Stimulated activated naive CD4-positive, alpha-beta T cell (primary cell): ENCODE measurements at regions not wholly inside any gene's neighbourhood (a gene's known extent, or its start where the extent isn't known, plus 50 kb on each side); places are given as distances from the start of the nearest gene placed in this dataset.

Source experiments
- DNase-seq, 6 experiments: peaks; one replicate each; lab custom pipeline; 2025; lab: John Stamatoyannopoulos, UW

DNA sequence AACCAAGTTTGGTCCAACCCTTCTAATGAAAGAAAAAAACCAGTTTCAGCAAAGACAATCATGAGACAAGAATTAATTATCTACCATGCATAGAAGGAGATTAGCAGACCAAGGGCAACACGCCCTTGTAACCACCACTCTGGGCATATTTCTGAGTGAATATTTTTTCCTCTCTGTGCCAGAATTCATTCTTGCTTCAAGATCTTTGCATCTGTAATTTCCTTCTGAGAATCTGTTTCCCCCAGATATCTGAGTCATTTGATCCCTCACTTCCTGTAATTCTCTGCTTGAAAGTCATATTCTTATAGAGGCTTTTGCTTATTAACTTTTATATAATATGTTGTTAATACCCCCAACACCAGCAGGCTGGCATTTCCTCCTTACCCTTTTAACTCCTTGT is 243.7 kb downstream of the SLC16A7 start:
- DNase-seq = no peak

GRCh38 chr12:59843260-59843843 is 247.5 kb downstream of the SLC16A7 start:
- no peak for DNase-seq

DNA sequence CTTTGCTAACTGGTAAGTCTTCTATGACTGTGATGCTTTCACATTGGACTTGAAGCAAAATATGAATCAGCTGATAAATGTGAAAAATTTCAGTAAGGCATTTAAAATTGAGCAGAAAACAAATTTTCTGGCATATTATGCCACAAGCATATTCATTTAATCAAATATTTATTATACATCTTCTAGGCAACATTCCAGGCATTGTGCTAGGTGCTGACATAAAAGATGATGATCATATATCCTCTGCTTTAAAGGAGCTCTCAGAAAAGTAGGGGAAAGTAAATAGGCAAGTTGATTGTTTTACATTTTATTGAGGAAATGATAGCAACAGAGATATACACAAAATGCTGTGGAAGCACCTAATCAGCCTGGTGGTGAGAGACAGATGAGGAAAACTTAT is 248.9 kb downstream of the SLC16A7 start:
- no peak for DNase-seq

- DNase-seq = no peak
These were observed 249.5 kb downstream of the SLC16A7 start for GRCh38 chr12:59845293-59845692.

- no peak for DNase-seq
These were observed 251.3 kb downstream of the SLC16A7 start for GRCh38 chr12:59847127-59847526.

DNA sequence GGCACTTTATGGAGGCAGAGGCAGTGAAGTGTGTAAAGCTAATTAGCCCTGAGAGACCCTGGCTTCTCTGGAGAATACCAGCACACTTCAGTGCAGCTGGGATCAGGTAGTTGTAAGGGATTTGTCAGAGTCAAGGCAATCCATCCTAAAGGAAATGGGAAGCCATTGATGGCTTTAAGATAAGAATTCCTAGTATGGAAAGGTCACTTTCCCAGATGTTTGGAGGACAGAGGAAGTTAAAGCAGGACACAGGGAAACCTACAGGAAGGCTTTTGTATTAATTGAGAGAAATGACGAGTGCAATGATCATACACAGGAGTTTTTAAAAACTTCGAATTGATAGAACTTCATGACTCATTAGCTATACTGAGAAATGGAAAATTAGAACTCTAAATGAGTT is 254.4 kb downstream of the SLC16A7 start:
- DNase-seq = no peak

DNA sequence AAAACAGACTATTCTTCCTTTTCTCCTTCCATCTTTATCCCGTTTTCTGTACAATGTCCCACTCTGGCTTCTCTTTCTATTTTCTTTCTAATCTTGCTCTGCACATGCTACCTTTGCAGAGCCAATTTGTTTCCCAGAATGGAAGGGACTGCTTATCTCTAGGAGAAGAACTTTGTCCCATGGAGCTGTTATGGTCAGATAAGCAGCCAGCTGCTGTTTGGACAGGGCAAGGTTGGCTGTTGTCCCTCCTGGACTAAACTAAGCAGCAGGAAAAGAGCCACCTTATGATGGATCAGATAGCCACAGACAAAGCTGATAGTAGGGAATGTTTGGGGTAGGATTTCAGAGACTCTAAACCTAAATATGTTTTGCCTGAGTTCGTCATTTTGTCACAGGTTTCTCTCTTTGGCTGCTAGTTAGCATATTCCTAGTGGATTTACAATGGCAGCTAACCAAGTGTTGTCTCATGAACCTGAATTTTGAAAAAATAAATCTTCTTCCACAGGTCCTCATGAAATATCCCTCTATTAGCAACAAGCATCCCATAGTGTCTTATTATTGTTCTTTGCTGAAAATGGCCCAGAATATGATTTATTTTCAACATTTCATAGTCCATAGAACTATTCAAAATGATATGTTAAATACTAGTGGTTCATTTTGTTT is 262.8 kb downstream of the SLC16A7 start:
- no peak for DNase-seq

- no peak for DNase-seq
These were observed 263.3 kb downstream of the SLC16A7 start for GRCh38 chr12:59859171-59859510.

DNA sequence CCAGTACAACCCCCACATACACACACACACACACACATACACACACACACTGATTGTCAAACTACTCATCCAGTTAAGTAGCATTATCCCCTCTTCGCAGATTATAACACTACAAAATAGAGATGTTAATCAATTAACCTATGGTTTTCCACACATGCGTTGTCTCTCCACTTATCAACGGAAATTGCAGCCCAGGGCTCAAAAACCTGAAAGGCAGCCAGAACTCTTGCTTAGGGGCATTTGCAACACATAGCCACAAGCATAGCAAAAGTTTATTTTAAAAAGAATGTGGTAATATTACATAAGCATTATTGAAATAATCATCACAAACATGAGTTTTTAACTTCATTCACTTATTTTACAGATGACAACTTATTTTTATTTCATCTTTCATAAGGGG is 265.8 kb downstream of the SLC16A7 start:
- no peak for DNase-seq

DNA sequence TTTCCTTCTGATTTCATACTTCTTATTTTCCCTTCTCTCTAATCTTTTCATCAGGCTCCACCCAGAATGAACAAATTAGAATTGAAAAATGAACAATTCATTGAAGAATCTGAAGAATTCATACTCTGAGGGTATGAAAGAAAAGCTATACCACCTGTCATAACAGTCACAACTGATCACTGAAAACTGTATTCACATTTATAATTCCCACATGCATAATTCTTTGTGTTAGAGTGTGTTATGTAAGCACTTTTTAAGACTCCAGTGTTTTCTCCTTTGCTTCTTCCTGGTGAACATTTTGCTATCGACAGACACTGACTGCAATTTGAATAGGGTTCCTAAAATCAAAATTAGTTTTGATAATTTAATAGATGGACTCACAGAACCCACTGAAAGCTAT is 271.2 kb downstream of the SLC16A7 start:
- DNase-seq = no peak

DNA sequence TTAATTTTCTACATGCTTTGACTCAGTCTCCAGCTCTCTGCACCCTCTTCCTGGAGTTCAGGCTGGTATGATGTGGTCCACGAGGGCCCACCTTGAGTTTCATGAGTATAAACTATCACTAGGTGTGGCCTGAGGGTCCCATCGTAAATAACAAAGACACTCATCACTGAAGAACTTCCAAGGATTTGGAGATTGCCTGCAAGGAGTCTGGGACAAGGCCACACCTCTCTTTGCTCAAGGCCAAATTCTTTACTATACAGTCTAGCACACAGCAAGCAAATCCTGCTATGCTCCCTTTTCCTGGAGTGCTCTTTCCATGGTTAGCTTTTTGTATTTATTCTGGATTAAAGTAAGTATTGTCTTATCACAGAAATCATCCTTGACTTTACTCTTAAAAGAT is 271.9 kb downstream of the SLC16A7 start:
- DNase-seq = no peak

DNA sequence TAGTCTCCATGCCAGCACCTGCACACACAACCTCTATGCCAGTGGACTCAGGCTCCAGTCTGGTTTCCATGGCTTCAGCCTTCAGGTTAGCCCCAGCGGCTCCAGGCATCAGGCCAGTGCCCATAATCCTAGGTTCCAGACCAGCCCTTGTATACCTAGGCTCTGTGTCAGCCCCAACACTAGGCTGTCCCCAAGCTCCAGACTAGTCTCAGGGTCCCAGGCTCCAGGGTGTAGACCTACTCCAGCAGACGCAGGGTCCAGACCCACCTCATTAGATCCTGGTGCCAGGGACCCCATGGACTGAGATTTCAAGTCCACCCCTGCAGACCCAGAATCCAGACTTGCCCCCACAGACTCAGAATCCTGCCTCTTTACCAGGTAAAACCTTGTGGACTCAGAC is 275.9 kb downstream of the SLC16A7 start:
- no peak for DNase-seq

DNA sequence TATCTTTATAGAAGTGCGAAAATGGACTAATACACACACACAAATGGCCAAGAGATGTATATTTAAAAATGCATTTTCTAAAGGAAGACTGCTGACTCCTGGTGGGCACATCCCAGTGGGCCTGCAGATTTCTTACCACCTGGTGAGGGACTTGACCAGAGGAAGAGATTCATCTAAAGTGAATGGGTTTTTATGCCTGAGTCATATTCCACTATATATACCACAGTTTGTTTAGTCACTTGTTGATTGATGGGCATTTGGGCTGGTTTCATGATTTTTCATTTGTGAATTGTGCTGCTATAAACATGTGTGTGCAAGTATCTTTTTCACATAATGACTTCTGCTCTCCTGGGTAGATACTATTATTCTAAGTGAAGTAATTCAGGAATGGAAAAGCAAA is 277.3 kb downstream of the SLC16A7 start:
- no peak for DNase-seq

GRCh38 chr12:59874781-59875180 is 279.0 kb downstream of the SLC16A7 start:
- DNase-seq = no peak

DNA sequence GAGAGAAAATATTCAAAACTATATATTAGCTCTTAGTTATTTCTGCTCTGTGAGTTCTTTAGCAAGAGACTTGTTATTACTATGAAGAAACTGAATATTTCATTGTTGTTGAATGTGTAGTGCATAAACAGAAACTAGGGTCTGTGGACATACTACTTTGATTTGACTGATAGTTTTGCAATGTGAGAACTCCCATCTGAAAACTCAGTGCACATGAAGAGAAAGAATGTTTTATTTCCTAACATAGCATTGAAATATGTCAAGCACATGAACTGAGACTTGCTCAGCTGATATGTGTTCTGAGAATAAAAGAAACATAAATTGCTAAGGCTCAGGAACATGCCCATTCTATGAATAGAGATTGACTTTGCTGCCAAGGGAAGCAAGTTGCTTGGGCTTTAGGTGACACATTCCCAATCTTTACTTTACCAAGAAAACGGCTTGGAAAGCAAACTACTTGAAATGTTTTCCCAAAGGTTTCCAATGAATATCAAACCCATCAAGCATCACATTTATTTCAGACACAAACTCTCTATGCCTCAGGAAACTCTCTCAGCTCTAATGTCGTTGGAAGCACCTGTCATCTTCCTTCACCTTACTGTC is 290.4 kb downstream of the SLC16A7 start:
- DNase-seq = no peak

DNA sequence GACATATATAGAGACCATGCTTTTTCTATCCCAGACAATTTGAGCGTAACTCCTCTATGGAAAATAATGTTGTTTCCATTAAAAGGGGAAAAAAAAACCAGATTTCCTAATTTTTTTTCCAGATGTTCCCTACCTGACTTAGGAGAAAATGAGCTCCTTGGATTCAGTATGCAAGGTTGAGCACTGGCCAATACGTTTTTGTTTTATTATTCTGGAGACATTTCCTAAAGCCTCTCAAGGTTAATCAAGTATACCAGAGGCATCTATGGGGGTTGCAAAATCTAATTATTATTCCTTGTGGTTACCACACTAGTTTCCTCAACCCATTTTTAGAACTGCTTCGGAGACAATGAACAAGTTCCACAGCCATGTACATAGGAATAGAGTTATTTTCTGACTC is 291.3 kb downstream of the SLC16A7 start:
- DNase-seq = no peak

DNA sequence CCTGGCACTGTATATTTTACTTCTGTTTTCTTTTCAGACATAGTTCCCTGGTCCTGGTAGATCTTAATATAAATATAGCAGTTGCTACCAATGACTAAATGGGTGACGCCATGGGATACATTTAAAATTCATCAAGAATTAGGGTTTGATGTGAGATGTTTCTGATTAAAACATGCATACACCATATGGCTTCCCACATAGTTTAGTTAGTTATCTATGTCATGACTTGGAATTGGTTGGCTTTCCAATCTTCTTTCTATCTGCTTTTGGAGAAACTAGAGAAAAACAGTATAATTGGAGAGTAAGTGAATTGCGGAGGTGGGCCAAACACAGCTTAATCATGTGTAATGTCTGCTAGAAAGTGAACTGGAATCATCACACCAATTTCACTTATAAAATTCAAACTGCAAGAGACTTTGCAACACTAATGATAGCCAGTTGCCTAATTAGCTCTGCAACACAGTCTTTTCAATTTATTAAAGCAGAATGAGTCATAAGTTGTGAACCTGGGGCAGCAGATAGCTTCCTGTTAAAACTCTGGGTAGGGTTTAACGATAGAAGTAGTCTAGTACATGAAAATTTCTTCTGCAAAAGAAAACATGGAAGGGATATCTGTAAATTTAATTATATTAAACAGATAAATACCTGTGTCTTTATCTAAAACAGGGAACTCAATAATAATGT is 295.2 kb downstream of the SLC16A7 start:
- no peak for DNase-seq

DNA sequence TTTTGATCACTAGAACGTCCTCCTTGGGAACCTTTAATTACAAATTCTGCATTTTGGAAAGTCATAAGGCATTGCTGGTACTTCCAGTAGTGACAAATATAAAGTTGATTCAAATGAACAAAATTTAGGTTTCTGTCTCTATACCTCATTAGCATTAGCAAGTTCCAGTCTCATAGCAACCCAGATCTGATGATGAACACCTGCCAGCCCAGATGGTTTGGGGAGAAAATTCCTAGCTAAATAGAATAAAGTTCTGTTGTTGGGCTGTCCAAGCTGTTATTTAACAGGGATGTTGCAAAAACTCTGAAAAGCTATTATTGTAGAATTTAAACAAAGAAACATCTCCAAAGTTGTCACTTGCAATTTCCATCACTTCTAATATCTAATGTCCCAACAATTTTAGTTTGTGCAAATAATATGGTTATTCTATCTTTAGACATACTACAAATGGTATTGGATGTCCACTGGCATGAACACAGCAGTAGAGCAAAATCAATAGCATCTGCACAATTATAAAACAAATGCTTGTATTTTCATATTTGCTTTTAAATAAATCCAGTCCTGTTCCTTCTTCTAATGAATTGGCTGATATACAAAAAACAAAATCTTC is 299.4 kb downstream of the SLC16A7 start:
- no peak for DNase-seq

GRCh38 chr12:59904874-59905521 is 309.2 kb downstream of the SLC16A7 start:
- no peak for DNase-seq

GRCh38 chr12:59911516-59911915 is 315.7 kb downstream of the SLC16A7 start:
- no peak for DNase-seq

GRCh38 chr12:59916988-59917387 is 321.2 kb downstream of the SLC16A7 start:
- no peak for DNase-seq

DNA sequence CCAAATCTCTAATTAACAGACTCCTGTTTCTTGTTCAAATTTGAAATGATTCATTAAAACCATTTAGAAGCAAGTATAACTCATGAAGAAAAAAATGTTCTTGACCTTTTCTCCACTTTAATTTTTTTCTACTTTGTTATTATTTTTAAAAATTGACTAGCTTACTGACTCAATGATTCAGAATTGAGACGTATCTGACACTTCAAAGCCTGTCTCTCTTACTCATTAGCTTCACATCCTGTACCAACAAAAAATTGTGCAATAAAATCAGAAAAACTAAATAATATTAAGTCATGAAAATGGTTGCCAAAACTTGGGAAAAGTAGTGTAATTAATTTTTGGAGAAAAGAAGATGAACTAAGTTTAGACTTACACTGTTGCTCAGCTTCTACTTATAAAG is 331.2 kb downstream of the SLC16A7 start:
- no peak for DNase-seq
